NB4 (cell line): ENCODE measurements at regions not wholly inside any gene's neighbourhood (a gene's known extent, or its start where the extent isn't known, plus 50 kb on each side); places are given as distances from the start of the nearest gene placed in this dataset.

ENCODE experiments used
- POLR2A ChIP-seq: IDR thresholded peaks from 2 replicates; pipeline ENCODE4 v1.6.1; 2011; ENCODE audit warnings: mild to moderate bottlenecking; ENCODE audit not compliant: insufficient read length; ENCODE audit errors: extremely low read depth
- TF ChIP-seq, protein P1 (sequence below): IDR thresholded peaks from one replicate; pipeline ENCODE4 v1.5.1; 2012; ENCODE audit warnings: low read depth, low read length

DNA sequence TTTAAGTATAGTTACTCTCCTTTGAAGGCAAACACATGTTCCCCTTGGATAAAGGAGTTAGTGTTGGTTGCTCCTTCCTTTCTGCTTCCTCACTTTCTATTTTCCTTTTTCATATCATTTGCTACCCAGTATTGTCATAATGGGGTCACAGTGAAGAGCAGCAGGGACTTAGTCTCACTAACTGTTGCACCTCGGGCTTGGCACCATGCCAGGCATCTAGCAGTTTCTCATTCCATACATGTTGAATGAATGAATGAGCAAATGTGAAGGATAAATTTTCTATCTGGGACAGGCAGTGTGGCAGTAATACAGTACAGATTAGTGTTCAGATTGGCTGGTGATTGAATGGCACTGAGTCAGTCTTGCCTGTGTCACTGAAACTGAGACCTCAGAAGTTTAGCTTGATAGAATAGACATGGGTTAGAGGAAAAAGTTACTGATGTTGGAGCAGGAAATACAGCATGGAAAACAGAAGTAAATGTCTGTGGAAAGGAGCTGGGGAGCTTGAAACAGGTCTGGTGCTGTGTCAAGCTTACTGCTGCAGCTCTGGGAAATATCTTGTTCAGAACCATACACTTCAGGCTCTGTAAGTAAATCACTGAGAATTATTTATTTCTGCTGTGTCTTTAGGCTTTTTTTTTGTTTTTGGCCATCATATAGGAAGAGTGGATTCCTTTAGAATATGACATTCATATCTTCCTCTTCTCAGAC lies 55.8 kb upstream of the PITX2 start:
- TF ChIP-seq, protein P1, sequence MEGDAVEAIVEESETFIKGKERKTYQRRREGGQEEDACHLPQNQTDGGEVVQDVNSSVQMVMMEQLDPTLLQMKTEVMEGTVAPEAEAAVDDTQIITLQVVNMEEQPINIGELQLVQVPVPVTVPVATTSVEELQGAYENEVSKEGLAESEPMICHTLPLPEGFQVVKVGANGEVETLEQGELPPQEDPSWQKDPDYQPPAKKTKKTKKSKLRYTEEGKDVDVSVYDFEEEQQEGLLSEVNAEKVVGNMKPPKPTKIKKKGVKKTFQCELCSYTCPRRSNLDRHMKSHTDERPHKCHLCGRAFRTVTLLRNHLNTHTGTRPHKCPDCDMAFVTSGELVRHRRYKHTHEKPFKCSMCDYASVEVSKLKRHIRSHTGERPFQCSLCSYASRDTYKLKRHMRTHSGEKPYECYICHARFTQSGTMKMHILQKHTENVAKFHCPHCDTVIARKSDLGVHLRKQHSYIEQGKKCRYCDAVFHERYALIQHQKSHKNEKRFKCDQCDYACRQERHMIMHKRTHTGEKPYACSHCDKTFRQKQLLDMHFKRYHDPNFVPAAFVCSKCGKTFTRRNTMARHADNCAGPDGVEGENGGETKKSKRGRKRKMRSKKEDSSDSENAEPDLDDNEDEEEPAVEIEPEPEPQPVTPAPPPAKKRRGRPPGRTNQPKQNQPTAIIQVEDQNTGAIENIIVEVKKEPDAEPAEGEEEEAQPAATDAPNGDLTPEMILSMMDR = no peak
- TF ChIP-seq POLR2A = no peak
